Uterus (tissue), 2 donors: ENCODE measurements at regions not wholly inside any gene's neighbourhood (a gene's known extent, or its start where the extent isn't known, plus 50 kb on each side); places are given as distances from the start of the nearest gene placed in this dataset.

ENCODE experiments used
- POLR2A ChIP-seq, 2 donors: fragments of 450-650 bp; IDR thresholded peaks; one replicate each; pipeline ENCODE4 v1.6.1; 2016; ENCODE audit warnings: antibody characterized with exemption in 2 of 2, mild to moderate bottlenecking in 1 of 2, moderate library complexity in 1 of 2
- TF ChIP-seq, protein P1 (sequence below), 4 experiments: fragments of 200-600 bp in 2 of 4; fragments of 450-650 bp in 2 of 4; sonication (generic) in 2 of 4; IDR thresholded peaks; one replicate each; pipeline ENCODE4 v1.5.1; 2016 to 2019; ENCODE audit warnings: antibody characterized with exemption in 4 of 4, mild to moderate bottlenecking in 2 of 4, moderate library complexity in 1 of 4

DNA sequence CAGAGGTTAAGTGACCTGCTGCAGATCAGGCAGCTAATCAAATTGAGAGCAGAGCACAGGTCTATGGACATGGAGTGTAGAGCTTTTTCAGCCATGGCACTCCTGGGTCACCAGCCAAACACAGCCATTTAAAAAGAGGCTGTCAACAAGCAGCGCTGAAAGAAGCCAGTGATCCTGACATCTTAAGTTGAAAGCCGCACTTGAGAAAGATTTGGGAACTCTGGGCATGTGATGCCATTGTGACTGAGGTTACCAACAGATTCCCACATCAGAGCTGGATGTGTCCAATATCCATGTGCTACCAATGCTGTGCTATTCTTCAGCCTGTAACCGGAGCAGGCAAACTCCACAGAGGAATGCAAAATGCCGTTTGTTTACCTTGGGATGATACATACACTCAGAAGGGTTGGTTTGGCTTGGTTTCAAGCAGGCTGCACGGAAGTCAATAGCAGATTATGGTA lies 56.2 kb upstream of the ABLIM1 start:
- TF ChIP-seq, protein P1, sequence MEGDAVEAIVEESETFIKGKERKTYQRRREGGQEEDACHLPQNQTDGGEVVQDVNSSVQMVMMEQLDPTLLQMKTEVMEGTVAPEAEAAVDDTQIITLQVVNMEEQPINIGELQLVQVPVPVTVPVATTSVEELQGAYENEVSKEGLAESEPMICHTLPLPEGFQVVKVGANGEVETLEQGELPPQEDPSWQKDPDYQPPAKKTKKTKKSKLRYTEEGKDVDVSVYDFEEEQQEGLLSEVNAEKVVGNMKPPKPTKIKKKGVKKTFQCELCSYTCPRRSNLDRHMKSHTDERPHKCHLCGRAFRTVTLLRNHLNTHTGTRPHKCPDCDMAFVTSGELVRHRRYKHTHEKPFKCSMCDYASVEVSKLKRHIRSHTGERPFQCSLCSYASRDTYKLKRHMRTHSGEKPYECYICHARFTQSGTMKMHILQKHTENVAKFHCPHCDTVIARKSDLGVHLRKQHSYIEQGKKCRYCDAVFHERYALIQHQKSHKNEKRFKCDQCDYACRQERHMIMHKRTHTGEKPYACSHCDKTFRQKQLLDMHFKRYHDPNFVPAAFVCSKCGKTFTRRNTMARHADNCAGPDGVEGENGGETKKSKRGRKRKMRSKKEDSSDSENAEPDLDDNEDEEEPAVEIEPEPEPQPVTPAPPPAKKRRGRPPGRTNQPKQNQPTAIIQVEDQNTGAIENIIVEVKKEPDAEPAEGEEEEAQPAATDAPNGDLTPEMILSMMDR (IDR thresholded peaks at IDR 0.05) = no peak
- no peak for TF ChIP-seq POLR2A (IDR thresholded peaks at IDR 0.05)
